Hematopoietic multipotent progenitor cell treated with erythropoietin and hydrocortisone succinate and interleukin-3 and kit ligand, for 17 days (in vitro differentiated cells): ENCODE measurements at regions not wholly inside any gene's neighbourhood (a gene's known extent, or its start where the extent isn't known, plus 50 kb on each side); places are given as distances from the start of the nearest gene placed in this dataset.

Experiments
- DNase-seq: peaks from one replicate; pipeline ENCODE4 v3.0.0-alpha.2; 2015; ENCODE audit warnings: low spot score

GRCh38 chr9:105861972-105862371 is 167.6 kb downstream of the TMEM38B start:
- DNase-seq: no peak

GRCh38 chr9:105864248-105864898 is 170.0 kb downstream of the TMEM38B start:
- no peak for DNase-seq

GRCh38 chr9:105865285-105865684 is 170.9 kb downstream of the TMEM38B start:
- no peak for DNase-seq

- DNase-seq: no peak
Observed at GRCh38 chr9:105871540-105871939, 177.2 kb downstream of the TMEM38B start.

- DNase-seq: no peak
Observed at GRCh38 chr9:105873801-105874200, 179.5 kb downstream of the TMEM38B start.

GRCh38 chr9:105877721-105878120 is 183.4 kb downstream of the TMEM38B start:
- no peak for DNase-seq

GRCh38 chr9:105879181-105879580 is 184.8 kb downstream of the TMEM38B start:
- DNase-seq: no peak

- DNase-seq: no peak
Observed at GRCh38 chr9:105880517-105880916, 186.2 kb downstream of the TMEM38B start.

GRCh38 chr9:105881021-105881420 is 186.7 kb downstream of the TMEM38B start:
- no peak for DNase-seq

GRCh38 chr9:105881654-105882349 is 187.5 kb downstream of the TMEM38B start:
- peak; percentile 51 for DNase-seq

- no peak for DNase-seq
Observed at GRCh38 chr9:105883847-105884246, 189.5 kb downstream of the TMEM38B start.

GRCh38 chr9:105884416-105884815 is 190.1 kb downstream of the TMEM38B start:
- no peak for DNase-seq

- DNase-seq: no peak
Observed at GRCh38 chr9:105886136-105886535, 191.8 kb downstream of the TMEM38B start.

GRCh38 chr9:105887679-105888078 is 193.3 kb downstream of the TMEM38B start:
- no peak for DNase-seq

- DNase-seq: no peak
Observed at GRCh38 chr9:105890046-105890822, 195.9 kb downstream of the TMEM38B start.

GRCh38 chr9:105900123-105900522 is 205.8 kb downstream of the TMEM38B start:
- DNase-seq: no peak

- DNase-seq: no peak
Observed at GRCh38 chr9:105901514-105902109, 207.3 kb downstream of the TMEM38B start.

GRCh38 chr9:105908069-105908468 is 213.7 kb downstream of the TMEM38B start:
- DNase-seq: no peak

- no peak for DNase-seq
Observed at GRCh38 chr9:105911104-105911911, 217.0 kb downstream of the TMEM38B start.

- DNase-seq: no peak
Observed at GRCh38 chr9:105912157-105912862, 218.0 kb downstream of the TMEM38B start.

- no peak for DNase-seq
Observed at GRCh38 chr9:105912863-105913516, 218.6 kb downstream of the TMEM38B start.
